GM12878 (cell line): ENCODE measurements at regions not wholly inside any gene's neighbourhood (a gene's known extent, or its start where the extent isn't known, plus 50 kb on each side); places are given as distances from the start of the nearest gene placed in this dataset.

ENCODE experiments used
- ATAC-seq: fragments of 200-7000 bp; cut with Tn5 transposase; 3 replicates; pipeline ENCODE4 v1.9.1; 2020; ENCODE audit warnings: mild to moderate bottlenecking, moderate library complexity
- BruUV-seq: library from RNA; stranded (reverse); fragments of 400-500 nt; replicated peaks from 2 replicates; lab custom pipeline; 2021; lab: Mats Ljungman, UMichigan
- CTCF ChIA-PET: fragments of 300-600 bp; sonication (Branson Sonifier 250); formaldehyde crosslinking; extraction: SDS; loops from one replicate; lab custom pipeline; 2021; ENCODE audit warnings: inconsistent platforms; lab: Yijun Ruan, JAX
- POLR2A ChIA-PET: fragments of 350-600 bp; formaldehyde crosslinking; extraction: SDS; loops from one replicate; lab custom pipeline; 2021; ENCODE audit warnings: inconsistent platforms; lab: Charles Lee
- RAD21 ChIA-PET: fragments of 300-600 bp; sonication (Branson Sonifier 250); formaldehyde crosslinking; loops from one replicate; lab custom pipeline; 2023; ENCODE audit warnings: antibody characterized with exemption; ENCODE audit not compliant: unreplicated experiment; lab: Charles Lee
- SMC1A ChIA-PET: fragments of 300-600 bp; sonication (Branson Sonifier 250); formaldehyde crosslinking; loops from one replicate; lab custom pipeline; 2023; ENCODE audit not compliant: unreplicated experiment, uncharacterized antibody; lab: Charles Lee
- DNase-seq: peaks from one replicate; pipeline ENCODE4 v3.0.0-alpha.2; 2011; ENCODE audit warnings: low read depth, low spot score
- FAIRE-seq: peaks from 3 replicates; lab custom pipeline; 2011; peaks lifted over from hg19 to GRCh38; lab: Jason Lieb, UNC
- H2AFZ ChIP-seq: 2 replicates; pipeline ENCODE4 v1.6.0; 2011; ENCODE audit warnings: low read depth, low read length, control low read depth; ENCODE audit not compliant: control insufficient read depth
- H3K27ac ChIP-seq: 2 replicates; pipeline ENCODE4 v1.5.1; 2011; ENCODE audit warnings: control low read depth; ENCODE audit not compliant: control insufficient read depth, insufficient read depth
- H3K27me3 ChIP-seq, 2 experiments: replicated peaks in 1 of 2; 2 replicates each; pipeline versions ENCODE4 v1.6.0 to v1.6.1; 2011; ENCODE audit warnings: low read length in 1 of 2; ENCODE audit not compliant: control insufficient read depth in 2 of 2, insufficient read depth in 2 of 2
- H3K36me3 ChIP-seq, 2 experiments: 2 replicates each; pipeline ENCODE4 v1.5.1; 2011; ENCODE audit warnings: low read length in 1 of 2; ENCODE audit not compliant: control insufficient read depth in 2 of 2, insufficient read depth in 2 of 2
- H3K4me1 ChIP-seq: 2 replicates; pipeline ENCODE4 v1.6.1; 2011; ENCODE audit warnings: mild to moderate bottlenecking, low read length, moderate library complexity, mixed read lengths; ENCODE audit not compliant: control insufficient read depth, insufficient read depth
- H3K4me2 ChIP-seq: 2 replicates; pipeline ENCODE4 v1.6.0; 2011; ENCODE audit warnings: control low read depth; ENCODE audit not compliant: control insufficient read depth, insufficient read depth
- H3K4me3 ChIP-seq: fragments of 200-600 bp; sonication (generic); 2 replicates; pipeline ENCODE4 v1.5.1; 2016
- H3K79me2 ChIP-seq: 2 replicates; pipeline ENCODE4 v1.6.0; 2011; ENCODE audit warnings: low read length; ENCODE audit not compliant: control insufficient read depth, insufficient read depth
- H3K9ac ChIP-seq: 2 replicates; pipeline ENCODE4 v1.8.0; 2011; ENCODE audit warnings: low read length, control low read depth, mixed read lengths; ENCODE audit not compliant: control insufficient read depth, insufficient read depth
- H3K9me3 ChIP-seq: replicated peaks from 3 replicates; pipeline ENCODE4 v1.5.1; 2011; ENCODE audit warnings: mild to moderate bottlenecking, low read length; ENCODE audit not compliant: control insufficient read depth, insufficient read depth
- H4K20me1 ChIP-seq: 2 replicates; pipeline ENCODE4 v1.6.0; 2011; ENCODE audit not compliant: control insufficient read depth, insufficient read depth
- CREB1 ChIP-seq: IDR thresholded peaks from 2 replicates; pipeline ENCODE4 v1.6.1; 2012; ENCODE audit warnings: low read depth, mild to moderate bottlenecking, inconsistent platforms
- EED ChIP-seq: sonication (generic); IDR thresholded peaks from 2 replicates; pipeline ENCODE4 v1.6.1; 2016; ENCODE audit warnings: antibody characterized with exemption, low read depth
- EP300 ChIP-seq, 2 experiments: fragments of 150-350 bp in 1 of 2; IDR thresholded peaks; 2 replicates each; pipeline ENCODE4 v1.6.1; 2011 to 2012; ENCODE audit warnings: low read depth in 2 of 2, low read length in 2 of 2, borderline replicate concordance in 1 of 2, improper control_type of control experiment in 1 of 2, inconsistent platforms in 1 of 2; ENCODE audit not compliant: control insufficient read depth in 1 of 2
- ETV6 ChIP-seq, 2 experiments: fragments of 450-650 bp in 1 of 2; IDR thresholded peaks in 1 of 2; conservative IDR thresholded peaks in 1 of 2; 2 replicates each; pipeline ENCODE4 v1.6.1; 2014; ENCODE audit warnings: antibody characterized with exemption in 1 of 2, borderline replicate concordance in 1 of 2, low read depth in 1 of 2, mild to moderate bottlenecking in 1 of 2, moderate library complexity in 1 of 2
- FOS ChIP-seq: IDR thresholded peaks from 3 replicates; pipeline ENCODE4 v1.6.1; 2011; ENCODE audit warnings: borderline replicate concordance; ENCODE audit not compliant: insufficient read length; ENCODE audit errors: extremely low read depth
- IRF5 ChIP-seq: fragments of 450-650 bp; IDR thresholded peaks from 2 replicates; pipeline ENCODE4 v1.6.1; 2017; ENCODE audit warnings: borderline replicate concordance
- JUND ChIP-seq: IDR thresholded peaks from 2 replicates; pipeline ENCODE4 v1.6.1; 2012; ENCODE audit warnings: low read depth, mild to moderate bottlenecking, low read length, improper control_type of control experiment, moderate library complexity
- MAX ChIP-seq: IDR thresholded peaks from 2 replicates; pipeline ENCODE4 v1.6.1; 2012; ENCODE audit warnings: low read depth, low read length, improper control_type of control experiment
- MLLT1 ChIP-seq: fragments of 450-650 bp; IDR thresholded peaks from 2 replicates; pipeline ENCODE4 v1.6.1; 2016; ENCODE audit warnings: mild to moderate bottlenecking
- MTA2 ChIP-seq: fragments of 450-650 bp; IDR thresholded peaks from 2 replicates; pipeline ENCODE4 v1.6.1; 2016; ENCODE audit warnings: low read depth, mild to moderate bottlenecking, moderate library complexity
- NR2F1 ChIP-seq: fragments of 450-650 bp; conservative IDR thresholded peaks from 2 replicates; pipeline ENCODE4 v1.6.1; 2017; ENCODE audit warnings: mild to moderate bottlenecking
- POLR2A ChIP-seq: IDR thresholded peaks from 2 replicates; pipeline ENCODE4 v1.6.1; 2011; ENCODE audit warnings: low read depth, mild to moderate bottlenecking, low read length
- YBX1 ChIP-seq: fragments of 450-650 bp; IDR thresholded peaks from 2 replicates; pipeline ENCODE4 v1.6.1; 2016; ENCODE audit warnings: antibody characterized with exemption
- ZNF384 ChIP-seq: IDR thresholded peaks from 2 replicates; pipeline ENCODE4 v1.6.1; 2012; ENCODE audit warnings: low read depth, mild to moderate bottlenecking, low read length, improper control_type of control experiment, borderline replicate concordance
- WGBS: methylation state at CpG from one replicate; pipeline ENCODE4 v1.1.6; 2016; ENCODE audit warnings: low lambda C conversion rate; ENCODE audit not compliant: insufficient replicate concordance, insufficient coverage; ENCODE audit errors: missing lambda C conversion rate; 5-methylcytosine and 5-hydroxymethylcytosine counted together
- in situ Hi-C: fragments of 300-500 bp; cut with MboI; formaldehyde crosslinking; loops from 9 replicates; pipeline ENCODE4 v1.14.3; 2018; ENCODE audit warnings: mixed read lengths
- intact Hi-C: fragments of 100-400 bp; cut with micrococcal nuclease; formaldehyde crosslinking; loops from one replicate; pipeline ENCODE4 v1.14.2; 2022; ENCODE audit not compliant: unreplicated experiment

GRCh38 chr1:165047994-165048393 lies 308.5 kb downstream of the LMX1A start (continued):
- TF ChIP-seq MLLT1 (no peak), ETV6 (conservative IDR thresholded peaks at IDR 0.05 in 1 of 2, IDR thresholded peaks at IDR 0.05 in 1 of 2; ENCODE audit: borderline replicate concordance in 1 of 2, low read depth in 1 of 2) (no peak)

GRCh38 chr1:165045902-165046301 lies 310.6 kb downstream of the LMX1A start:
- Histone ChIP-seq H3K36me3 (no peaks in the 10 kb centered on the region), H2AFZ (no peak overlapping the region), H3K4me1 (no peaks in the 10 kb centered on the region), H4K20me1 (no peaks in the 10 kb centered on the region), H3K9me3 (no peaks in the 10 kb centered on the region), H3K9ac (no peak overlapping the region), H3K27ac (no peak overlapping the region), H3K27me3 (no peaks in the 10 kb centered on the region; a peak in 1 of 4 replicates), H3K79me2 (no peaks in the 10 kb centered on the region), H3K4me2 (no peak overlapping the region), H3K4me3 (no peak overlapping the region)
- no peak for ATAC-seq
- POLR2A ChIA-PET, result no interaction called here
- CTCF ChIA-PET, result interaction anchor here (1.7 kb wide), 1 partner anchor 28 kb away, joined by 6 read pairs; no protein-coding TSS in a partner anchor
- intact Hi-C loops, result no loop called here
- no peak for DNase-seq
- in situ Hi-C loops, result no loop called here
- BruUV-seq, result no TSS peak
- SMC1A ChIA-PET, result no interaction called here
- TF ChIP-seq YBX1 (no peak), POLR2A (no peak), FOS (no peak), NR2F1 (no peak), JUND (no peak), IRF5 (no peak), MTA2 (no peak), EED (no peak), CREB1 (no peak), EP300 (IDR thresholded peaks at IDR 0.05; ENCODE audit: borderline replicate concordance in 1 of 2, control insufficient read depth in 1 of 2, low read depth in 2 of 2, low read length in 2 of 2) (no peak), ETV6 (conservative IDR thresholded peaks at IDR 0.05 in 1 of 2, IDR thresholded peaks at IDR 0.05 in 1 of 2; ENCODE audit: borderline replicate concordance in 1 of 2, low read depth in 1 of 2) (no peak), ZNF384 (no peak), MAX (no peak)
- WGBS, result 15% methylated on average over 4 of the region's 4 CpGs
- no peak for FAIRE-seq
- RAD21 ChIA-PET, result no interaction called here
